ENCODE measurements at regions not wholly inside any gene's neighbourhood (a gene's known extent, or its start where the extent isn't known, plus 50 kb on each side); places are given as distances from the start of the nearest gene placed in this dataset.
A peak's percentile ranks its signal among the peaks of the same experiment; 100 is the strongest.

GRCh38 chr13:111999352-111999751, 67.6 kb upstream of the SOX1 start (continued):
- TF ChIP-seq EP300 (IDR thresholded peaks at IDR 0.05; ENCODE audit: borderline replicate concordance in 1 of 2, low read depth in 2 of 2, low read length in 2 of 2) (no peak), SIRT6 (IDR thresholded peaks at IDR 0.05; ENCODE audit: low read length) (no peak), SIX5 (IDR thresholded peaks at IDR 0.05; ENCODE audit: low read depth, low read length) (no peak), YY1 (IDR thresholded peaks at IDR 0.05; ENCODE audit: low read depth, low read length) (no peak), CTBP2 (IDR thresholded peaks at IDR 0.05; ENCODE audit: borderline replicate concordance, insufficient read depth, insufficient read length, low read length) (no peak), KDM4A (IDR thresholded peaks at IDR 0.05; ENCODE audit: low read depth, low read length, severe bottlenecking) (no peak), MAX (IDR thresholded peaks at IDR 0.05) (no peak), ATF2 (IDR thresholded peaks at IDR 0.05; ENCODE audit: low read length) (no peak), TCF12 (IDR thresholded peaks at IDR 0.05; ENCODE audit: low read depth, low read length) (peak; percentile 79; the same call in 1 of the 2 replicates), EGR1 (IDR thresholded peaks at IDR 0.05; ENCODE audit: borderline replicate concordance, low read depth, low read length) (no peak), RXRA (IDR thresholded peaks at IDR 0.05; ENCODE audit: insufficient read depth, low read depth, low read length) (peak; percentile 70; the same call in 1 of the 2 replicates), GABPA (IDR thresholded peaks at IDR 0.05; ENCODE audit: borderline replicate concordance, insufficient read depth, low read length) (no peak), TAF7 (optimal IDR thresholded peaks at IDR 0.05; ENCODE audit: borderline replicate concordance, low read depth, low read length) (no peak), POLR2AphosphoS5 (IDR thresholded peaks at IDR 0.05; ENCODE audit: low read depth, low read length) (peak; percentile 98), EZH2 (IDR thresholded peaks at IDR 0.05; ENCODE audit: low read depth, low read length, severe bottlenecking) (no peak), BCL11A (IDR thresholded peaks at IDR 0.05; ENCODE audit: low read depth in 2 of 2, low read length in 2 of 2) (no peak)
